NCI-H524 treated with DMSO at 0.1 percent for 48 hours (cell line): ENCODE measurements at regions not wholly inside any gene's neighbourhood (a gene's known extent, or its start where the extent isn't known, plus 50 kb on each side); places are given as distances from the start of the nearest gene placed in this dataset.
"Not testable (repeated sequence)": the region's sequence is repeated elsewhere in the genome, so short reads cannot be mapped to it uniquely, and the experiment has no call there.

Experiments
- DNase-seq: peaks from one replicate; lab custom pipeline; 2025; lab: John Stamatoyannopoulos, UW

- not testable (repeated sequence) for DNase-seq
Measured at GRCh38 chr5:88615767-88616166, 267.2 kb downstream of the MEF2C start.

DNA sequence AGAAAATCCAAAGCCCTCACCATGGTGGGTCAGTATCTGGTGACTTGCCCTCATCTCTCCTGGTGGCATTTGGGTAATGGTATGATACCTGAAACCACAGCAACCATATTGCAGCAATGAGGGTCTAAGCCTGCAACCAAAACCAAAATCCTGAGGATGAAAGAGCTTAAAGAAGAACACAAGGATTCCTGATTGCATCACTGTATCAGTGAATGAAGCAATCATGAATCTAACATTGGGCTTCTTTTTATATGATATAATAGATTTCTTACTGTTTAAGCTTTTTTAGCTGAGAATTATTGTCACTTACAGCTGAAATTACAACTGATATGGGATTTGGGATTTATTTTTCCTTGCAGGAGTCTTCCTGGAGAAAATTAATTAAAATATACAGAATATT, 269.9 kb downstream of the MEF2C start:
- no peak for DNase-seq

- DNase-seq = no peak
Measured at GRCh38 chr5:88610586-88610985, 272.4 kb downstream of the MEF2C start.

DNA sequence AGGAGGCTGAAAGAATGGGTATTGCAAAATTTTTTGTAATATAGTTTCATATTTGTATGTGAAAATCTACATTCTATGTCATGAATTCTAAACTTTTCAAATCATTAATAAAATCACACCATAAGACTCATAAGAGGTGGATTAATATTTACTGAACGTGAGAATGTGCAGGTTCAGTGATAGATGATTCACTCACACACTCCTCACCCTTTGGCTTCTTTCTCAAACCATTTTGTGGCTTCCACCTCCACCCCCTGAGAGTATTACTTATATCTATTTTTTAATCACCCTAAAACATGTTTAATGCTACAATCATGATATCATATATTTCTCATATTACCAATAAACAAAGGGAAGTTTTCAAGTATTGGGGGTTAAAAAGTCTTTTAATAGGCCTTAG, 275.5 kb downstream of the MEF2C start:
- no peak for DNase-seq

- DNase-seq = no peak
Measured at GRCh38 chr5:88606626-88607025, 276.4 kb downstream of the MEF2C start.

DNA sequence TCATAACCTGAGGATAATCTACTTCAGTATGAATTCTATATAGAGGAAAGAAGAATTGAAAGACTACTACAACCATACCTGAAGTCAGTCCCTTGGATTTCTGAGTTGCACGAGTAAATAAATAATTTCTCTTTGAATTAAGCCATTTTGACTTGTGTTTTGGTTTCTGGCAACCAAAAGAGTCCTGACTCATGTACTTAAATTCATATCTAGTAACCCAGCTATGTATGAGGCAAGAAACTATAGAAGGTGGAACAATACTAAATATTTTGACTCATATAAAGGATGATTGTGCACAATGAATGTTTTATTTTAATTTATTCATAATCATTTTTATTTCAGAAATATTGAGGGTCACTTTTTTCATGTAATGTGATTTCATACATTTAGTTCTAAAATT, 276.8 kb downstream of the MEF2C start:
- DNase-seq = no peak

DNA sequence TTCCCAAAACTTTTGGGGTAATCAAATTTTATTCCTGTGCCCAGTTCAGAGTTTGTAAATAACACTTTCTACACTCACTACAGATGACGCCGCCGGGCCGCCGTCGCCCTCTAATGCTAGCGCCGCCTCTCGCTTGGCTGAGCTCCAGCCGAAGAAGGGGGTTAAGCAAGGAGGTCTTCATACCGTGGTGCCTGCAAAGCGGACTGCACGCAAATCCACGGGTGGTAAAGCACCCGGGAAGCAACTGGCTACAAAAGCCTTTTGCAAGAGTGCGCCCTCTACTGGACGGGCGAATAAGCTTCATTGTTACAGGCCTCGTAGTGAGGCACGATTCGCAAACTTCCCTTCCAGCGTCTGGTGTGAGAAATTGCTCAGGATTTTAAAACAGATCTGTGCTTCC, 280.4 kb downstream of the MEF2C start:
- no peak for DNase-seq

DNA sequence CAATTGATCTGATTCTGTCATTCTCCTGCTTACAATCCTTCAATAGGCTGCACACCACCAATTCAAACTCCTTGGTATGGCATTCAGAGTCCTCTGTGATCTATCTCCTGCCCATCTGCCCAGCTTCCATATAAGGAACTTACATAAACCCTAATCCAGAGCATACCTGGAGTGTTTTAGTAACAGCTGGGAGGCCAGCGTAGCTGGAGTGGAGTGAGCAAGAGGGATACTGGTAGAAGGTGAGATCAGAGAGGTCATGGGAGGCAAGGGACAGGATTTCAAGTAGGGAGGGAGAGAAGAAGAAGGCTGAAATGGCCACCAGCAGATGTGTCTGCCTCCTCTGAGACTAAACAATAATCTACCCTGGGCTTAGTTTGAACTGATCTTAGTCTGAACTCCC, 288.5 kb downstream of the MEF2C start:
- DNase-seq = peak; percentile 33

DNA sequence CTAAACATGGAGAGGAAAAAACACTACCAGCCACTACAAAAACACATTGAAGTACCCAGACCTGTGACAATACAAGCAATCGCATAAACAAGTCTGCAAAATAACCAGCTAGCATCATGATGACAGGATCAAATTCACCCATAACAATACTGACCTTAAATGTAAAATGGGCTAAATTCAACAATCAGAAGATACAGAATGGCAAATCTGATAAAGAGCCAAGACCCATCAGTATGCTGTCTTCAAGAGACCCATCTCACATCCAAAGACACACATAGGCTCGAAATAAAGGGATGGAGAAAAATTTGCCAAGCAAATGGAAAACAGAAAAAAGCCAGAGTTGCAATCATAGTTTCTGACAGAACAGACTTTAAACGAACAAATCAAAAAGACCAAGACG, 294.4 kb downstream of the MEF2C start:
- no peak for DNase-seq

DNA sequence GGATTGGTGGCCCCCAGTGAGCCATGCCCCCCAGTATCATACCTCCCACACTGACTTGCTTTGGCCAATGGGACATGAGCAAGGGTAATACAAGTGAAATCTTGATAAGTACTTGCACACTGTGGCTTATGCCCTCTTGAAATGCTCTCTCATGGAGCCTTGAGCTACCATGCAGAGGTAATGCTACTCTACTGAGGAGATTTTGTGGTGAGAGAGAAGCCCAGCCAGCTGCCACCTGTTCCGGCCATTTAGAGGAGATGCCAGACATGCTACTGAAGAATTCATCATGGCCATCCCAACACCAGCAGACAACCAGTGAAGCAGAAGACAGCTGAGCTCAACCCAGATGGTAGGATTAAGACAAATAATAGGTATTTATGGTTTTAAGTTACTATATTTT, 299.5 kb downstream of the MEF2C start:
- peak; percentile 27 for DNase-seq

- no peak for DNase-seq
Measured at GRCh38 chr5:88558366-88558765, 289.7 kb upstream of the TMEM161B start.

DNA sequence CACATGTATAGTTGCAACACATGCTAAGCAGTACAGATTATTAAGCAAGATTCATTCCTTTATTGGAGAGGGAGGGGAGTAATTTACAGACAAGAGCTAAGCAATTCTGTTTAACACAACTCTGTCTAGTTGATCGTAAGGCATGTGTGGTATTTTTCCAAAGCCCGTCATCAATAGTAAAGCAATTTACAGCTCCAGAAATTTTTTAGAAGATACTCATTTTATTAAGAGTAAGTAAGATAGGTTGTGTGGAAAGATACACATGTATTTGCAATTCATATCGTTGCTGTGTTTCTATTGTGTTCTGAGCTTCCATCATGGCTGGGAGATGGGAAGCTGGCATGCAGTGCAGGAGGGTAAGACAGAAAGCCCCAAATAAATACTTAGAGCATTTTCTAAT, 289.2 kb upstream of the TMEM161B start:
- no peak for DNase-seq

DNA sequence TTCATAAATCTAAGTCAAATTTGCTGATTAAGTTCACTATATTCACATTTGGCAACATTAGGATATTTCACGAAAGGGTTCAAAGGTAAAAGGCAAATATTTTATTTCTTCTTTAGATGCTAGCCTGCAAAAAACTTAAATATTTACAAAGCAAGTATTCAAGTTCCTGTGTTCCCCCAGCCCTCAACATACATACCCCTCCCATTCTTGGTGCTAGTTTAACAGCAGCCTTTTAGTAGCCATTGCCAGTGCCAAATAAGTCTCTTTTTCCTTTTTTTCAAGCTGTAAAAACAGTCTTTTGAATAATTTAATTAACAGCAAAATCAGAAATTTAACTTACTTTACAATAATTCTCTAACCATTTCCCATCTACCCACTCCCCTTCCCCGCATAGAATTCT, 288.5 kb upstream of the TMEM161B start:
- no peak for DNase-seq

DNA sequence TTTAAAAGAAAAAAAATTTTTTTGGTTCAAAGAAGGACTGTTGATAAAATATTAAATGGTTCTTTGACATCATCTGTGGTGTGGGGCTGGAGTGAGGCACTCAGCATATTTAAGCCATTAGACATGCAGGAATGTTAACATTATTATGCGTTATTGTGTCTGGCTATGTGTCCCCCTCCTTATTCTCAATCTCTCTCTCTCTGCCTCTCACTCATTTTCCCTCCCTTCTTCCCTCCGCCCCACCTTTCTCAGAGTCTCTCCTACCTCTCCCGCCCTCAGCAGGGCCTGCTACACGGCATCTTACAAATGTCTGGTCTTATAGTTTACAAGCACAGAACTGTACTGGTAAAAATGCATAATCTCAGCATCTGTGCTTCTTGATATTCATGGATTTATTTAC, 287.8 kb upstream of the TMEM161B start:
- DNase-seq = no peak

- DNase-seq = peak; percentile 0
Measured at GRCh38 chr5:88555674-88556073, 287.0 kb upstream of the TMEM161B start.

GRCh38 chr5:88553986-88554385, 285.3 kb upstream of the TMEM161B start:
- no peak for DNase-seq

DNA sequence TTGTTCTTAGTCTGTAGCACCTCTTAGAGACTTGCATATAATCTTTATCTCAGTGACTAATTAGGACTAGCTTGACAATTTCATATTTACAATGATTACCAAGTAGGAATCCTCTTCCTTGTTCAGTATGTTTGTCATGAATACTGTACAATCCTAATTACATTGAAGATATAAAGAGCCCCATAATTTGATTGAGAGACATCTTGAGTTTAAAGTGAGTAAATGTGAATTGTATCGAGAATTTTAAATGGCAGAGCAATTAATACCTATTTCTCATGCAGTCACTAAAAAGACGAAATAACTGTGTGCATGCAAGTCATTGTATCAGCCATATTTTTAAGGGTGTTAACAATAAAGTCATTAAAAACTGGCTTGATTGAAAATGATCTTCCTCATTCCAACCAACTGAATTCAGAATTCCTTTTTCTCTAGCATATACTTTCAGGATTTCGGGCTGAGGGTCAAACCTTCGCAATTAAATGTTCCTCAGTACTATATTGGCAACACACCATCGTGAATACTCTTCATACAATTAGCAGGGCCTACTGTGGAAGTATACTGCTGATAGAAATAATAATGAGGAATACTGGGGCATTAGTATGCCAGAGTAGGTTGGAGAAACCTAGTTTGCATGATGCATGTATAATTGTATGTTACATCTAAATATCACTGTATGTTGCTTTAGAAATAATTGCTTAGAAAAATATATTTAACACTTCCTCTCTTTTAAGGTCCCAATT, 284.7 kb upstream of the TMEM161B start:
- DNase-seq = no peak

DNA sequence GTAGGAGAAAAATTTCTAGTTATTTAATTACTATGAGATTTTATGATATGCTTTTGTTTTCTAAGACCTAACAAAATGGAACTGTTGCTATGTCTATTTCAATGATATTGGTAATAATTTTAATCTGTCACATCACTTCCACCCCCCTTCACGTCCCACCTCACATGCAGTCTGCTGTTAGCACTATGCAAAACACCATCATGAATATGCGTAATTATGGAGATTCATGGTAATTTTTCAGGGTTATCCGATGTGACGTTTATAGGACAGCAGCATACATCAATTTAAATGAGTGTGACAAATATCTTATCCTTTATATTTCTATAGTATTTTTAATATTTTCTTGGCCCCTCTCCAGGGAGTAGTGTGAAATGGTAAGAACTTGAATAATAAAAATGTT, 283.8 kb upstream of the TMEM161B start:
- no peak for DNase-seq

DNA sequence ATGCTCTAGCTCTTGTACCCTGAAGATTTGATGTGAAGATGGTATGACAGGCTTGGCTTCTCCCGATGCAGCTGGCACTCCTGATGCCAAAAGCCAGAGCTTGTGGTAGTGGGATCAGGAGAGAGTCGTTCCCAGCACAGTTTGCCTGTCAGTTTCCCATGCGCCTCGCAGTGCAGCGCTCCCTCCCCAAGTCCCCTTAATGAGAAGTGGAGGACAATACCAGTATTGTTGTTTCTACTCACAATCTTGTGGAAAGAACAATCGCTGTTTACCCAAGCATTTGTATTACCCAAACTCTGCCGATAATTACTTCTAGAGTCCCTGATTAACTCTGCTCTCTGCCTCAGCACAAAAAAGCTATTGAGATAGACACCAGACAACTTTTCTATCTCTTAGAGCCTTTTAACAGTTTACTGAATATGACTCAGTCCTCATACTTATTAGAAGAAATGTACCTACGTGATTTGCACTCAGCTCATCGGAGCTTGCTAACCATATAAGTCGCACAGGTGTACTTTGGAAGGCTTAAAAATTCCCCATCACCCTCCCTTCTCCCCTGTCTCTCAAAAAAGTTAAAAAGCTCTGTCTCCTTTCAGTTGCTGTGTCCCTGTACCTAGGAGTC, 283.2 kb upstream of the TMEM161B start:
- DNase-seq = no peak

DNA sequence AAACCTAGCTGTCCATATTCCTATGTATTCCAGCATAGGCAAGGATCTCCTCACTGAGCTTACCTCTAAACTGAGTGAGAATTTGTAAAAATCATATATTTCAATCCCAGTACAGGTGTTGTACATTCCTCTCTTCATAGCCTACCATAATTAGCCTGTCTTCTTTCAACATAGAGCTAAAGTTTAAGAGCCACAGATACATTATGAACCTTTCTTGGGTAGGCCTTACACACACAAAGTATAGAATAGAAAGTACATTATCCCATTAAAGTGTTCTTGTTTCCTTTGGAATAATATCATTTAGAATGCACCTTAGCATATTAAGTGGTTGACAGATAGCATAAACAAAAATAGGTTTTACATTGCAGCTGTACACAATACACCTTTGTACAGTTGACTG, 282.1 kb upstream of the TMEM161B start:
- DNase-seq = no peak

DNA sequence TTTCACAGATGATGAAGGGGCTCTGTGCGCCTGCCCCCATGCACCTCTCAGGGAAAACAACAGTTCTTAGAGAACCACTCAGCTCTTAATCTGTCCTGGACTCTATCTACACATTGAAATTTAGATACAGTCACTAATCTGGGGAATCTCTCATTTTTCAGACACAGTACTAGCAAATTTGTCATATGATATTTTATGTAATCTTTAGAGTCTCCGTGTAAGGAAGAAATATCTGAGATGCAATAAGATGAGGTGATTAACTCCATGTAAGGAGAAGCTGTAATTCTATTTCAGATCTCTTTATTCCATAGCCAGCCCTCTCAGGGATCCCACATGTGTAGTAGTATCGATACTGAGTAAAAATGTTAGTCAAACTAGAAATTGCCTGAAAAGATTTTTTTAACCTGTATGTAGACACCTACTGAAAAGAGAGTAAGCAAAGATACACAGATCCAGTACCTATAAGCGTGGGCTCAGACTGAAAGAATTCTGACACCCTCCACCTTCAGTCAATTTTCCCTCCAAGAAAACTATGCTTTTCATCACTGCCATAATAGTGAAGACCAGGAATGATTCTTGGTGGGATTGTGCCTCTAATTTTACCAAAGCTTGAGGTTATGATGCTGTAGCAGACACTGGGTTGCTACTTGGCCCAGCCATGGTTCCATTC, 279.6 kb upstream of the TMEM161B start:
- no peak for DNase-seq

- DNase-seq = no peak
Measured at GRCh38 chr5:88545338-88545737, 276.7 kb upstream of the TMEM161B start.

- no peak for DNase-seq
Measured at GRCh38 chr5:88544671-88545070, 276.0 kb upstream of the TMEM161B start.
